GM06990 (cell line): ENCODE measurements at regions not wholly inside any gene's neighbourhood (a gene's known extent, or its start where the extent isn't known, plus 50 kb on each side); places are given as distances from the start of the nearest gene placed in this dataset.

Source experiments
- DNase-seq: peaks from one replicate; pipeline ENCODE4 v3.0.0-alpha.2; 2011; ENCODE audit not compliant: insufficient read length; ENCODE audit errors: extremely low read depth
- H3K27me3 ChIP-seq: replicated peaks from 2 replicates; pipeline ENCODE4 v1.6.0; 2011; ENCODE audit warnings: low read length; ENCODE audit not compliant: control insufficient read depth, insufficient read depth
- H3K36me3 ChIP-seq: 2 replicates; pipeline ENCODE4 v1.5.1; 2011; ENCODE audit warnings: low read length; ENCODE audit not compliant: control insufficient read depth, insufficient read depth
- H3K4me3 ChIP-seq: replicated peaks from 2 replicates; pipeline ENCODE4 v1.5.1; 2011; ENCODE audit warnings: low read depth, mild to moderate bottlenecking, control low read depth, low read length
- CTCF ChIP-seq: IDR thresholded peaks from 2 replicates; pipeline ENCODE4 v1.5.1; 2011; ENCODE audit warnings: low read length, control low read depth, mild to moderate bottlenecking, inconsistent platforms; ENCODE audit not compliant: insufficient read depth, poor library complexity, severe bottlenecking

GRCh38 chr18:995629-996028 is 91.0 kb downstream of the ADCYAP1 start:
- DNase-seq, result no peak
- no peak for TF ChIP-seq CTCF
- H3K36me3 ChIP-seq, result no peaks in the 10 kb centered on the region
- H3K27me3 ChIP-seq, result no peaks in the 10 kb centered on the region
- H3K4me3 ChIP-seq, result no peak overlapping the region

GRCh38 chr18:997499-997898 is 92.8 kb downstream of the ADCYAP1 start:
- no peak for TF ChIP-seq CTCF
- no peaks in the 10 kb centered on the region for H3K27me3 ChIP-seq

GRCh38 chr18:998936-999335 is 94.3 kb downstream of the ADCYAP1 start:
- Histone ChIP-seq H3K4me3 (no peak overlapping the region), H3K27me3 (no peaks in the 10 kb centered on the region), H3K36me3 (no peaks in the 10 kb centered on the region)
- no peak for DNase-seq
- TF ChIP-seq CTCF, result no peak

More at GRCh38 chr18:997499-997898, 92.8 kb downstream of the ADCYAP1 start:
- no peak for DNase-seq
- Histone ChIP-seq H3K36me3 (no peaks in the 10 kb centered on the region), H3K4me3 (no peak overlapping the region)

DNA sequence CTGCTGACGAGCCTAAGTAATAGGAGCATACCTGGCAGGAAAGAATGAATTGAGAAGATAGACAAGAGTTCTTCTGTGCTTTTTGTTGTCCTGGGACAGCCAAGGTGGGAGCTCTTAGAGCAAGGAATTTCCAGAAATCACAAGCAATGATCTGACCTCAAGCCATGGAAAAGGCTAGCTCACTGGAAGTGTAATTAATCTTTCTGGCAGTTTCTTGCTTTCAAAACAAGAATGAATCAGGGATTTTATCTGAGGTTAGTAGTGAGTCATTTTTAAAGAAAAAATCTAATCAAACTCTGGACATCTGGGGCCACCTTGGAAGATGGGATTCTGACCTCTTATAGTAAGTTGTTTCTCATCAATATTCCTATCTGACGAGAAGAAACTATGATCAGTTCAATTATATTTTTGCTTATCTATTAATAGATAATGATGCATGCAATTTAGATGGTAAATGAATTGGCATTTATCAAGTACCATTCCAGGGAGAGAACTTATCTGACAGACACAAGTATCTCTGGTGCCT is 98.0 kb downstream of the ADCYAP1 start:
- Histone ChIP-seq H3K36me3 (no peaks in the 10 kb centered on the region), H3K4me3 (no peak overlapping the region), H3K27me3 (no peaks in the 10 kb centered on the region)
- no peak for DNase-seq
- no peak for TF ChIP-seq CTCF

- H3K27me3 ChIP-seq, result no peaks in the 10 kb centered on the region
- no peak for DNase-seq
- TF ChIP-seq CTCF, result no peak
- H3K4me3 ChIP-seq, result no peak overlapping the region
- H3K36me3 ChIP-seq, result no peaks in the 10 kb centered on the region
Observed at GRCh38 chr18:1003499-1003898, 98.8 kb downstream of the ADCYAP1 start.

GRCh38 chr18:1006304-1006703 is 101.6 kb downstream of the ADCYAP1 start:
- Histone ChIP-seq H3K4me3 (no peak overlapping the region), H3K36me3 (no peaks in the 10 kb centered on the region), H3K27me3 (no peaks in the 10 kb centered on the region)
- no peak for TF ChIP-seq CTCF
- no peak for DNase-seq
